ENCODE measurements at regions not wholly inside any gene's neighbourhood (a gene's known extent, or its start where the extent isn't known, plus 50 kb on each side); places are given as distances from the start of the nearest gene placed in this dataset.

GRCh38 chr5:3911773-3912172 lies 316.1 kb downstream of the IRX1 start:
- H3K36me3 ChIP-seq (ENCODE audit: insufficient read depth): no peaks in the 10 kb centered on the region
- H2AFZ ChIP-seq (ENCODE audit: low read depth): no peak overlapping the region
- no peak overlapping the region for H3K4me2 ChIP-seq

GRCh38 chr5:3912790-3913189 lies 317.2 kb downstream of the IRX1 start:
- Histone ChIP-seq H3K27ac (no peak overlapping the region), H4K20me1 (ENCODE audit: insufficient read depth) (no peaks in the 10 kb centered on the region), H3K79me2 (ENCODE audit: insufficient read depth, low read depth) (no peaks in the 10 kb centered on the region), H3K4me2 (no peak overlapping the region), H3K9ac (no peak overlapping the region), H2AFZ (ENCODE audit: low read depth) (no peak overlapping the region), H3K4me1 (ENCODE audit: low read depth, poor library complexity, severe bottlenecking) (no peaks in the 10 kb centered on the region), H3K36me3 (ENCODE audit: insufficient read depth) (no peaks in the 10 kb centered on the region), H3K4me3 (IDR thresholded peaks at IDR 0.05; ENCODE audit: insufficient read depth, low read depth, low read length) (no peak overlapping the region), H3K27me3 (ENCODE audit: insufficient read depth, low read depth) (no peaks in the 10 kb centered on the region)
- no peak for TF ChIP-seq CTCF (conservative IDR thresholded peaks at IDR 0.05; ENCODE audit: low read depth, low read length)

More at GRCh38 chr5:3911773-3912172, 316.1 kb downstream of the IRX1 start:
- Histone ChIP-seq H4K20me1 (ENCODE audit: insufficient read depth) (no peaks in the 10 kb centered on the region), H3K27ac (no peak overlapping the region), H3K79me2 (ENCODE audit: insufficient read depth, low read depth) (no peaks in the 10 kb centered on the region), H3K27me3 (ENCODE audit: insufficient read depth, low read depth) (no peaks in the 10 kb centered on the region), H3K4me1 (ENCODE audit: low read depth, poor library complexity, severe bottlenecking) (no peaks in the 10 kb centered on the region), H3K4me3 (IDR thresholded peaks at IDR 0.05; ENCODE audit: insufficient read depth, low read depth, low read length) (no peak overlapping the region), H3K9ac (no peak overlapping the region)
- no peak for TF ChIP-seq CTCF (conservative IDR thresholded peaks at IDR 0.05; ENCODE audit: low read depth, low read length)

- H3K27me3 ChIP-seq (ENCODE audit: insufficient read depth, low read depth): no peaks in the 10 kb centered on the region
- H4K20me1 ChIP-seq (ENCODE audit: insufficient read depth): no peaks in the 10 kb centered on the region
- TF ChIP-seq CTCF (conservative IDR thresholded peaks at IDR 0.05; ENCODE audit: low read depth, low read length): no peak
- no peak overlapping the region for H3K4me2 ChIP-seq
- no peaks in the 10 kb centered on the region for H3K4me1 ChIP-seq (ENCODE audit: low read depth, poor library complexity, severe bottlenecking)
- no peak overlapping the region for H3K4me3 ChIP-seq (IDR thresholded peaks at IDR 0.05; ENCODE audit: insufficient read depth, low read depth, low read length)
- H2AFZ ChIP-seq (ENCODE audit: low read depth): no peak overlapping the region
- H3K79me2 ChIP-seq (ENCODE audit: insufficient read depth, low read depth): no peaks in the 10 kb centered on the region
- no peak overlapping the region for H3K27ac ChIP-seq
- no peaks in the 10 kb centered on the region for H3K36me3 ChIP-seq (ENCODE audit: insufficient read depth)
- H3K9ac ChIP-seq: no peak overlapping the region
Observed at GRCh38 chr5:3913279-3913678, 317.6 kb downstream of the IRX1 start.

GRCh38 chr5:3925022-3925421 lies 329.4 kb downstream of the IRX1 start:
- H3K79me2 ChIP-seq (ENCODE audit: insufficient read depth, low read depth): no peaks in the 10 kb centered on the region
- H2AFZ ChIP-seq (ENCODE audit: low read depth): no peak overlapping the region
- H3K4me2 ChIP-seq: no peak overlapping the region
- H3K4me3 ChIP-seq (IDR thresholded peaks at IDR 0.05; ENCODE audit: insufficient read depth, low read depth, low read length): no peak overlapping the region
- H3K27ac ChIP-seq: no peak overlapping the region
- H3K27me3 ChIP-seq (ENCODE audit: insufficient read depth, low read depth): no peaks in the 10 kb centered on the region
- no peak for TF ChIP-seq CTCF (conservative IDR thresholded peaks at IDR 0.05; ENCODE audit: low read depth, low read length)
- no peaks in the 10 kb centered on the region for H3K36me3 ChIP-seq (ENCODE audit: insufficient read depth)
- no peaks in the 10 kb centered on the region for H4K20me1 ChIP-seq (ENCODE audit: insufficient read depth)
- H3K9ac ChIP-seq: no peak overlapping the region
- H3K4me1 ChIP-seq (ENCODE audit: low read depth, poor library complexity, severe bottlenecking): no peaks in the 10 kb centered on the region
